ENCODE measurements at regions not wholly inside any gene's neighbourhood (a gene's known extent, or its start where the extent isn't known, plus 50 kb on each side); places are given as distances from the start of the nearest gene placed in this dataset.

GRCh38 chr16:86917471-86918365 lies 339.4 kb downstream of the FOXL1 start:
- Mint-ChIP-seq H3K9me3 (no peaks in the 10 kb centered on the region), H3K36me3 (no peaks in the 10 kb centered on the region), H3K27me3 (ENCODE audit: low read depth in 3 of 3) (peaks cover 1 to 11% (median 4%) of the 10 kb centered on the region in 3 donors), H3K27ac (no peak overlapping the region), H3K4me3 (no peak overlapping the region), H3K4me1 (no peaks in the 10 kb centered on the region)
- no peak for DNase-seq

- no peak for DNase-seq
- Mint-ChIP-seq H3K27ac (no peak overlapping the region), H3K36me3 (no peaks in the 10 kb centered on the region), H3K27me3 (ENCODE audit: low read depth in 3 of 3) (peaks cover 3 to 13% (median 9%) of the 10 kb centered on the region in 3 donors), H3K4me1 (no peaks in the 10 kb centered on the region), H3K9me3 (no peaks in the 10 kb centered on the region), H3K4me3 (no peak overlapping the region)
Measured at GRCh38 chr16:86918637-86919036, 340.3 kb downstream of the FOXL1 start.

- peaks cover 6 to 15% (median 11%) of the 10 kb centered on the region in 3 donors for H3K27me3 Mint-ChIP-seq (ENCODE audit: low read depth in 3 of 3)
- DNase-seq, result no peak
- H3K27ac Mint-ChIP-seq, result no peak overlapping the region
- H3K4me3 Mint-ChIP-seq, result no peak overlapping the region
- no peaks in the 10 kb centered on the region for H3K9me3 Mint-ChIP-seq
- no peaks in the 10 kb centered on the region for H3K36me3 Mint-ChIP-seq
- H3K4me1 Mint-ChIP-seq, result no peaks in the 10 kb centered on the region
Measured at GRCh38 chr16:86919078-86919477, 340.7 kb downstream of the FOXL1 start.

GRCh38 chr16:86919578-86920305 lies 341.4 kb downstream of the FOXL1 start:
- Mint-ChIP-seq H3K27me3 (ENCODE audit: low read depth in 3 of 3) (peaks cover 10 to 20% (median 16%) of the 10 kb centered on the region in 3 donors), H3K27ac (no peak overlapping the region), H3K4me1 (no peaks in the 10 kb centered on the region), H3K4me3 (no peak overlapping the region), H3K36me3 (no peaks in the 10 kb centered on the region), H3K9me3 (no peaks in the 10 kb centered on the region)
- DNase-seq, result no peak

- H3K27ac Mint-ChIP-seq, result no peak overlapping the region
- peaks cover 14 to 27% (median 16%) of the 10 kb centered on the region in 3 donors for H3K27me3 Mint-ChIP-seq (ENCODE audit: low read depth in 3 of 3)
- H3K4me3 Mint-ChIP-seq, result no peak overlapping the region
- H3K4me1 Mint-ChIP-seq, result no peaks in the 10 kb centered on the region
- DNase-seq, result no peak
- H3K9me3 Mint-ChIP-seq, result no peaks in the 10 kb centered on the region
- H3K36me3 Mint-ChIP-seq, result no peaks in the 10 kb centered on the region
Measured at GRCh38 chr16:86921289-86921688, 342.9 kb downstream of the FOXL1 start.

GRCh38 chr16:86922311-86922710 lies 344.0 kb downstream of the FOXL1 start:
- no peak overlapping the region for H3K4me3 Mint-ChIP-seq
- no peaks in the 10 kb centered on the region for H3K4me1 Mint-ChIP-seq
- no peak overlapping the region for H3K27ac Mint-ChIP-seq
- no peaks in the 10 kb centered on the region for H3K9me3 Mint-ChIP-seq
- H3K27me3 Mint-ChIP-seq (ENCODE audit: low read depth in 3 of 3), result peaks cover 14 to 27% (median 16%) of the 10 kb centered on the region in 3 donors
- no peaks in the 10 kb centered on the region for H3K36me3 Mint-ChIP-seq
- no peak for DNase-seq

- Mint-ChIP-seq H3K4me3 (no peak overlapping the region), H3K4me1 (no peaks in the 10 kb centered on the region), H3K27me3 (ENCODE audit: low read depth in 3 of 3) (peaks cover 14 to 35% (median 18%) of the 10 kb centered on the region in 3 donors), H3K27ac (no peak overlapping the region), H3K9me3 (no peaks in the 10 kb centered on the region), H3K36me3 (no peaks in the 10 kb centered on the region)
- DNase-seq, result no peak
Measured at GRCh38 chr16:86923656-86924055, 345.3 kb downstream of the FOXL1 start.

GRCh38 chr16:86924537-86924936 lies 346.2 kb downstream of the FOXL1 start:
- Mint-ChIP-seq H3K27me3 (ENCODE audit: low read depth in 3 of 3) (peaks cover 13 to 39% (median 24%) of the 10 kb centered on the region in 3 donors), H3K4me3 (no peak overlapping the region), H3K9me3 (no peaks in the 10 kb centered on the region), H3K4me1 (no peaks in the 10 kb centered on the region), H3K36me3 (no peaks in the 10 kb centered on the region), H3K27ac (no peak overlapping the region)
- DNase-seq, result no peak

- no peaks in the 10 kb centered on the region for H3K36me3 Mint-ChIP-seq
- DNase-seq, result no peak
- H3K27ac Mint-ChIP-seq, result no peak overlapping the region
- H3K9me3 Mint-ChIP-seq, result no peaks in the 10 kb centered on the region
- no peak overlapping the region for H3K4me3 Mint-ChIP-seq
- H3K27me3 Mint-ChIP-seq (ENCODE audit: low read depth in 3 of 3), result peaks cover 14 to 39% (median 26%) of the 10 kb centered on the region in 3 donors
- H3K4me1 Mint-ChIP-seq, result no peaks in the 10 kb centered on the region
Measured at GRCh38 chr16:86925067-86925791, 346.9 kb downstream of the FOXL1 start.

- no peak overlapping the region for H3K27ac Mint-ChIP-seq
- H3K36me3 Mint-ChIP-seq, result no peaks in the 10 kb centered on the region
- H3K27me3 Mint-ChIP-seq (ENCODE audit: low read depth in 3 of 3), result peaks cover 15 to 40% (median 25%) of the 10 kb centered on the region in 3 donors
- no peaks in the 10 kb centered on the region for H3K4me1 Mint-ChIP-seq
- no peaks in the 10 kb centered on the region for H3K9me3 Mint-ChIP-seq
- DNase-seq, result no peak
- no peak overlapping the region for H3K4me3 Mint-ChIP-seq
Measured at GRCh38 chr16:86926181-86927094, 348.1 kb downstream of the FOXL1 start.

GRCh38 chr16:86927699-86928098 lies 349.4 kb downstream of the FOXL1 start:
- Mint-ChIP-seq H3K9me3 (no peaks in the 10 kb centered on the region), H3K4me3 (no peak overlapping the region), H3K27me3 (ENCODE audit: low read depth in 3 of 3) (peaks cover 15 to 32% (median 22%) of the 10 kb centered on the region in 3 donors), H3K36me3 (no peaks in the 10 kb centered on the region), H3K4me1 (no peaks in the 10 kb centered on the region), H3K27ac (no peak overlapping the region)
- no peak for DNase-seq

- Mint-ChIP-seq H3K4me3 (no peak overlapping the region), H3K36me3 (no peaks in the 10 kb centered on the region), H3K9me3 (no peaks in the 10 kb centered on the region), H3K4me1 (no peaks in the 10 kb centered on the region), H3K27ac (no peak overlapping the region), H3K27me3 (ENCODE audit: low read depth in 3 of 3) (peaks cover 14 to 30% (median 18%) of the 10 kb centered on the region in 3 donors)
- DNase-seq, result no peak
Measured at GRCh38 chr16:86928523-86929011, 350.2 kb downstream of the FOXL1 start.

Data from immature natural killer cell (primary cell).